ENCODE measurements at regions not wholly inside any gene's neighbourhood (a gene's known extent, or its start where the extent isn't known, plus 50 kb on each side); places are given as distances from the start of the nearest gene placed in this dataset.
"Not testable (repeated sequence)": the region's sequence is repeated elsewhere in the genome, so short reads cannot be mapped to it uniquely, and the experiment has no call there.

DNA sequence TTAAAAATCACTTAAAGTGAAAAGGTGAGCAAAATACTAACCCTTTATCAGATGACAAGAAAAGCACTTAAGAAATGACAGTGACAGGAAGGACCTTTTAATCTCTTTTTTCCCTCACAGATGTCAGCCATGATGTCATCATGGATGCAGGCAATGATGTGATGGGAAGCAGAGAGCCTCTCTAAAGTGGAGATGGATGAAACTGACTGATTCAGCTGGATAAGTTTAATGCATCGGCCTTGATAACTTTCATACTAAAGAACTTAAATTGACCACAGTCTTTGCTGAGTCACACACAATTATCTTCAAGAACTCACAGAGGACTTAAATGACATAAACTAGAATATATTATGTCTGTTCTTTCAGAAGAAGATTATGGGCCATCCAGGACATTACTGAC, 153.2 kb upstream of the FGF10 start:
- no peak for DNase-seq (ENCODE audit: low spot score)

DNA sequence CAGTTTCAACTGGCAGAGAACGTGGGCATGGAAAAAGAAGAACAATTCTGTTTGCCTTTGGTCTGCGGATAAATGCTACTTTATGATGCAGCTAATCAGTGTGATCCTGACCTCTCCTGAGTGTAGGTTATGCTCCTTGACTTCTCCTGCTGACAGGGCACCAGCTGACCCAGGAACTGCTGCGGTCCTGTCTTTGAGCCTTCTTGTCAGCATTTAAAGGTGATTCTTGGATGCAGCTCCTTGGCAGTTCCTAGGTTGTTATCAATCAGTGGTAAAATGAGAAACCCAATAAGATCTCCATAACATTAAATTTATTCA, 150.3 kb upstream of the FGF10 start:
- DNase-seq (ENCODE audit: low spot score): no peak

DNA sequence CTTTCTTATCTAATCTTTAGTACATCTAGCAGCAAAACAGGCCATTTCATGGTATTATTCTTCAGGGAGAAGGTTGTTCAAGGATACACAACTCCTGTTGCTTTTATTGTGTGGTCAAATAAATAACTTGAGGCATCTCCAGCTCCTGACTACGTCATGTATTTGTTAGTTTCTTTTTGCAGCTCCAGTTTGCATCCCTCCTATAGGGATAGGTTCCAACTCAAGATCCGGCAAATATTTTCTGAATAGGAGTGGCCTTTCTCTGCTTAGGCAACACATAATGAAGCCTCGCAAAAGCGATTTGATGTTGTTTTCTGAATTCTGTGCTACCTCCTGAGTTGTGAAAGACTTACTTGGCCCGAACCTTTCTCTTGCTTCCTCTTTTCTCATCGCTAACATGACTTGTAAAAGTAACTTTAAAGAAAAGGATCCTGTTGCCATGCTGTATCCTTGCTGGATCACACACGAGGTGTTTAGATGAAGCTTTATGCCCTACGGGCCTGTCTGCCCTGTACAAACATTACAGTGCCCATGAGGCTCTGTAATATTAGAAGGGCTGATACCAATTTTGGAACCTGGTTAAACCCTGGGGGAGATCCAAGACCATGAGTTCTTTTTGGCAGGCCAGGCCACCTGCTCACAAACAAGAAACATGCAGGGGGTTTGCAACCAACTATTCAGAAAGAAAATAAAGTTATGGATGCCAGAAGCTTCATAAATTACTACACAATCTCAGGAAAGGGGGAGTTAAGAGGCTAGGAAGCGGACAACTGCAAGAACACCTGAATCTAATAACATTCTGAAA, 149.8 kb upstream of the FGF10 start:
- no peak for DNase-seq (ENCODE audit: low spot score)

DNA sequence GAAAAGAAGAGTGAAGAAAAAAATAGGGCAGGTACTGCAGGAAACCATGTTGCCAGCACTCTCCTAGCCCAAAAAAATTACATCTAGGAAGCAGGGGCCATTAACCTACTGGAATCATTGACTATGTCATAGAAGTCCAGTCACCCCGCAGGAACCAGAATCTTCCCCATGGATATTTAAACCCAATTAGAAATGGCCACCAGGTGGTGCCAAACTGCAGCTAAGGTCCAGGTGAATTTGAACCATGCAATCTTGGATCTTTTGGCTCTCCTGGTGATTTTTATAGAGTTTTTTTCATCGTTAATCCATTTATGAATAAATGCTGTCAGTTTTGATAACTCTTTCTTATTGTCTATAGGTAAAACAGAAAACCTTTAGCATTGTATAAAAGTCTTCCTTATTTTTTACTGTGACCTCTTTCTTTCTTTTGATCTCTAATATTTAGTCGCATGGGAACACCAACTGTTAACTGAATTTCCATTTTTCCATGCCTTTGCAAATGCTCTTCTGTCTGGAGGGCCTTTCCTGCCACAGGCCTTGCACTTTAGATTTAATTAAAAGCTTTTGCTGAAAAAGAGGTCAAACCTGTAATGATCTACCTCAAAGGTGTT, 147.5 kb upstream of the FGF10 start:
- peak; percentile 2 for DNase-seq (ENCODE audit: low spot score)

DNA sequence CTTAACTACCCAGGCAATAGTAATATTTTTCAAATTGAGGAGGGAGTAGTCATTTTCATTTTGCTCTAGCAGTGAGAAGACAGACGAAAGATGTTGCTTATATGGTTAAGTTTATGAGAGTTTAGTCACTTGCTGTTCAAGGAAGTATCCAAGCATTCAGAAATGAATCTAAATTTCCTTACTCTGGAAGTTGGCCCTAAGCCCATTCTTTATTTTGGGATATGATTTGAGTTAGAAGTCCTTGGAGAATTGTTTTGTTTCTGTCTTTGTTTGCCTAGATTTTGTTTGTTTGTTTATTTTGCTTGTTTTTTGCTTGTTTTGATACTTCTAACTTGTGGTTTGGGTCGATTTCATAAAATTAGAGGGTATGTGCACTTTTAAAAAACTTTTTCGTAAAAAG, 146.4 kb upstream of the FGF10 start:
- no peak for DNase-seq (ENCODE audit: low spot score)

DNA sequence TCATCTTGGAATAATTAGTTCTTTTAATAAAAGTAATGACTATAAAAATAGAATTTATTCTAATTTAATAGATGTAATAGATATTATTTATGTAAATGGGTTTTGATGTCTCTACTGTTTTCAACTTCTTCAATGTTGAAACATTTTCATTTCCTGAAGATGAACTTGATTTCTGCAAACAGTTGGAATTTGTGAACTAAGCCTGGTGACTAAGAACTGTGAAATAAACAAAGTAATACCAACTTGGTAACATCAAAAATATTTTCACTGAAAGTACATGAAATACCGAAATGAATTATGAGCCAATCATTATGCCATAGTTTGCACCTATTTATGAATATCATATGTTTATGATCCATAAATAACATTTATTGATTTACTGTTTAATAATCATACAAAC, 143.8 kb upstream of the FGF10 start:
- no peak for DNase-seq (ENCODE audit: low spot score)

DNA sequence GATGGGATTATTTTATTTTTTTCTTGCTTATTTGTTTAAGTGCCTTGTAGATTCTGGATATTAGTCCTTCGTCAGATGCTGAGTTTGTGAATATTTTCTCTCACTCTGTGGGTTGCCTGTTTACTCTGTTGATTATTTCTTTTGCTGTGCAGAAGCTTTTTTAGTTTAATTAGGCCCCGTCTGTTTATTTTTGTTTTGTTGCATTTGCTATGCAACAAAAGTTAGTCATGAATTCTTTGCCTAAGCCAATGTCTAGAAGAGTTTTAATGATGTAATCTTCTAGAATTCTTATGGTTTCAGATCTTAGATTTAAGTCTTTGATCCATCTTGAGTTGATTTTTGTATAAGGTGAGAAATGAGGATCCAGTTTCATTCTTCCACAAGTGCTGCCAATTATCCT, 142.5 kb upstream of the FGF10 start:
- DNase-seq (ENCODE audit: low spot score): not testable (repeated sequence)

DNA sequence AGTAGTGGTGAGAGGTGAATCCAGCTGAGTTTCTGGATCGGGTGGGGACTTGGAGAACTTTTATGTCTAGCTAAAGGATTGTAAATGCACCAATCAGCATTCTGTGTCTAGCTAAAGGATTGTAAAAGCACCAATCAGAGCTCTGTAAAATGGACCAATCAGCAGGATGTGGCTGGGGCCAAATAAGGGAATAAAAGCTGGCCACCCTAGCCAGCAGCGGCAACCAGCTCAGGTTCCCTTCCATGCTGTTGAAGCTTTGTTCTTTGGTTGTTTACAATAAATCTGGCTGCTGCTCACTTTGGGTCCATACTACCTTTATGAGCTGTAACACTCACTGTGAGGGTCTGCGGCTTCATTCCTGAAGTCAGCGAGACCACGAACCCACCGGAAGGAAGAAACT, 141.6 kb upstream of the FGF10 start:
- not testable (repeated sequence) for DNase-seq (ENCODE audit: low spot score)

DNA sequence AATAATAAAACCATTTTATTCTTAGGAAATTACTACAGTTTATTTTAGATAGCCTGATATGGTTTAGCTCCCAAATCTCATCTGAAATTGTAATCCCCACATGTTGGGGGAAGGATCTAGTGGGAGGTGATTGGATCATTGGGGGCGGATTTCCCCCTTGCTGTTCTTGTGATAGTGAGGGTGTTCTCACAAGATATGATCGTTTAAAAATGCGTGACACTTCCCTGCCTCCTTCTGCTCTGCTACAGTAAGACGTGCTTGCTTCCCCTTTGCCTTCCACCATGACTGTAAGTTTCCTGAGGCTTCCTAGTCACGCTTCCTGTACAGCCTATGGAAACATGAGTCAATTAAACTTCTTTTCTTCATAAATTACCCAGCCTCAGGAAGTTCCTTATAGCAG, 122.4 kb upstream of the FGF10 start:
- DNase-seq (ENCODE audit: low spot score): no peak

DNA sequence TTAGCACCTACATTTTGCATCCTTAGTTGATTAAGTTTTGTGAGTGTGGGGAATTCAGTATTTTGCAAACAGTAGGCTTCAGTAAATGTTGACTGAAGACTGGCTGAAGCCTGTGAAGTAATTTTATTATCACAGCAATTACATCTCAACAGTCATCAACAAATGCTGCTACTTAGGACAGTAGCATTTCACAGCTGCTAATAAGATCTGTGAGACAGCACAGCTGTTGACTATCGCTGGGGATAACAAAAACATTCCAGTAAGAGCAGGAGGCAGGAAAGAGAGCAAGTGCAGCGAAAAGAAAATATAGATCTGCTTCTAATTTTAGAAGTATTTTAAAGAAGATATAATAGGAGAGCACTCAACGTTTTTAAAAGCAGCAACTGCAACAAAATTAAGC, 117.3 kb upstream of the FGF10 start:
- no peak for DNase-seq (ENCODE audit: low spot score)

DNA sequence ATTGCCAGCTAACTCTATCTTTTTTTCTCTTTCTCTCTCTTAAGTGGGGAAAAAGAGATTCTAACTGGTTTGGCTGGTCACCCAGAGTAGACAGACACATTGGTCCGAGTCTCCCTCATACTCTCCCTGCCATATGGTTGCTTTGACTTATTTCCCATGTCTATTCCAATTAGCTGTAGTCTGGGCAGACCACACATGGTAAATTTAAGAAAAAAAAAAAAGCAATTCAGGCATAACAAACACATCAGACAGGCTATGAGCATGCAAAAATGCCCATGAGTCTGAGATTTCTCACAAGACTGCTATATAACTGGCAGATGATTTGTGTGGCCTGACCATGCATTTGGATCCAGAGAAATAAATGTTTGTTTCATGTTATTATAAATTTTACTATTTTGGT, 110.2 kb upstream of the FGF10 start:
- no peak for DNase-seq (ENCODE audit: low spot score)

DNA sequence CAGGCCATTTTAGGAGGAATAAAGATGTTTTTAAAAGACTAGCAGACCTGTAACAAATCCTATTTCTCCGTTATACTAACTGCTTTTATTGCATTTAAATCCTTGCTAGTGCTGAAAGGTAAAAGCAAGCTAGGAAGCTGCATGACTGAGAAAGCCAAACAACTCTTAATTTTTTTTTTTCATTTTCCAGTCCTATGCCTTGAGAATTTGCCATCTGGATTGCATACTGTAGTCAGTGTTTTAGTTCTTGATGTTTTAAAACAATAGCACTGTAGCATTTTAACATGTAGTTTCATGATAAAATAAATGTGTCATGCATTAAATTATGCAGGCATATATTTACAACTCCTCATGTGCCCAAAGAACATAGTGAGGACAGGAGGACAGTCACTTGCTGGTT, 108.4 kb upstream of the FGF10 start:
- no peak for DNase-seq (ENCODE audit: low spot score)

DNA sequence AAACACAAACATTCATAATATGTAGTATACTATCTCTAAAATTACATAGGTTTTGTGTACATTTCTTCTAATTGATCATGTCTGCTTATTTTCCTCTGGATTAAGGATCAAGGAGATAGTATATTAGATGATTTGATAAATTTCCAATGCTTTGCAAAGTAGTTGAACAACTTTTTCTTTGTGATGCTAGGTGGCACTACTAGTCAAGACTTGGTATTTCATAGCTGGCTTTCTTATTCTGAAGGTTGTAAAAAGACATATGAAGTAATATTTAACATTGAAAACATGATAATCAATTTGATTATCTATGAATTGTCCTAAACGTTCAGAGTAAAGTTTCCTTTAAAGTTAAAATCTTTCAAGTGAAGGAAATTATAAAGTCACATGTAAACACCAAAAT, 106.1 kb upstream of the FGF10 start:
- DNase-seq (ENCODE audit: low spot score): no peak

DNA sequence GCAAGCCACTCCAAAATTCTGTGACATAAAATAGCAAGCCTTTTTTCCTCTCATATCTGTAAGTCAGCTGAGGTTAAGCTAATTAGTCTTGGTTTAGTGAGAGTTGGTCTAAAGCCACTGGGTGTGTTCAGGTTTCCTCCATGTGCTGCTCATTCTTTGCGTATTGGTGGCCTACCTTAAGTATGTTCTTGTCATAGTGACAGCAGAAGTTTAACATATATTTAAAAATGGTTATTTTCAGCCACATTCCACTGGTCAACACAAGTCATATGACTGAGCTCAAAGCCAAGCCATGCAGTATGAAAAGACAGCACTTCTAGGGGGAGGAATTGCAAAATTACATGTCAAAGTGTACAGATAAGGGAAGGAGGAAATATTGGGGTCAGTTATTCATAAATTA, 100.5 kb upstream of the FGF10 start:
- no peak for DNase-seq (ENCODE audit: low spot score)

DNA sequence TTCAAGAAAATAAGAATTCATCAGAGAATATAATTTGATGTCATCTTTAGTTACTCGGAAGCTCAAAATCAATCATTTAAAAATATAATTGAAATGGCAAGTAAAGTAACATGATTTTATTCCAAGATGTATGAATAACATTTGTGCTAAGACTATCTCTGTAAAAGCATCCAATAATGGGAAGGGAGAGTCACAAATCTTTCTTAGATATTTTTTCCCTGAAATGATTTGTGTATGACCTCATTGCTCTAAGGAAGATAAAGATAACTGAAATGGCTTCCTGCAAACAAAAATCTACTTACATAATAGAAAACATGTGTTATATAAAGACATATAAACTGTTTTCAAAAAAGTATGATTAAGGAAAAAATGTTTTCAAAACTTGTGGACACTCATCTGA, 97.4 kb upstream of the FGF10 start:
- DNase-seq (ENCODE audit: low spot score): no peak

DNA sequence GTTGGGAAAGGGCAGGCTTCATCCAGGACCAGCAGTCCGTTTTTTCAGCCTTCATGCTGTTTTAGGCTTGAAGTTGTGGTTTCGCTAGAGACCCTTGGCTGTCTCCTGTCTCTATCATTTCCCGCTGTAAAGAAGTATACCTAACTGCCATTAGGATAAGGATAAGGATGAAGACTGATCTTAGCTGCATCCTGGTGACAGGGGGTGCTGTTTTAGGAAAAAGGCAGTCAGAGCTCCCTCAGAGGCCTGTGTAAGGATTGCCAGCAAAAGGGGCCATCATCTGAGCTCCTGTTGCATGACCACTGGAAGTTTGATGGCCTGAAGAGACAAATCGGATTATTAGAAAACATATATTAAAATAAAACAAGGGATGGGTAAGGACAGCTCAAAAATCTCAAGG, 64.8 kb upstream of the FGF10 start:
- DNase-seq (ENCODE audit: low spot score): no peak

DNA sequence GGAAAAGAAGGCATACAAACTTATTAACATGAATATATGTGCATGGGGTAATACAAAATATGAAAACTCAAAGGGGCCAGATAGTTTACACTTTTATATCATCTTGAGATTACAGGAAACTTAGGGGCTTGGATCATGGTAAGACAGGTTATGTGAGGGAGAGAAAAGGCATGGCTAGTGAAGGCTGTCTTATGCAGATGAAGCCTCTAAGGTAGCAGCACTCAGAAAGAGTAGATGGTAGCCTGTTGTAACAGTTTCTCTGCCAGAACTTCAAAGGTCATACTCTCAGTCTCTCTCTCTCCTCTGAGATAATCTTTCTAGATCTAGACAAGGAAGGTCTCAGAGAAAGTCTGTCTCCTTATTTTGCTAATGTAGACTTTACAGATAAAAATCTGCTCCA, 57.2 kb upstream of the FGF10 start:
- no peak for DNase-seq (ENCODE audit: low spot score)

DNA sequence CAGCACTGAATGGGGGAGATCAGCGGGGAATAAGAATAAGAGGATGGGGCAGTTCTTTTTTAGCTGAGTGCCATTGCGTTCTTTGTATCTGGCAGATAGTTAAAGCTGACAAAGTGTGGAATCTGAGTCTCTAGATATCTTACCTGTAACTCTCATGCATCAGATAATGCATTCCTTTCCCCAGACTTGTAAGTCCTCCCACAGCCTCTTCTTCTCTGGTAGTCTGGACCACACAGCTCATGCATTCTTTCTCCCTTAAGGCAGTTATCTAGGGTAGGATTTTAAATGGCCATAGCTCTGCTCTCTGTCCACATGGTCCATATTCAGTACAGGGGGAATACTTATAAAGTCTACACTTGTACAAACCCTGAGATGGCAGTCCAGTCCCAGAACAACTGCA, 54.0 kb upstream of the FGF10 start:
- DNase-seq (ENCODE audit: low spot score): no peak

DNA sequence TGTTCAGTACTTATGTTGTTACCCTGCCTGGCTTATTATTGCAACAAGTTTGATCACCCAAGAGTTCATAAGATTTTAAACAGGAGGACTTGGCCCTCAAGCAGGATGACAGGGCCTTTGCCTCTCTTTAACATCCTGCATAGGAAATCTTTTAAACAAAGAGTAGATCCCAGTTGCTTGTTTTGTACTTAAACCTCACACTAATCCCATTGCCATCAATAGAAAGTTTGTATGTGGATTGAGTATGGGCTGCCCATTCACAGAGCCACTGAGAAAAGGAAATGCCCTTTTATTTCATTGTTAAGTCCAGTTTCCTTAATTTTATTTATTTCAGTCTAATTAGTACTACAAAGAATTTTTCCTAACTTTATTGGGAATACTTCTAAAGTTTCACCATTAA, 52.2 kb upstream of the FGF10 start:
- no peak for DNase-seq (ENCODE audit: low spot score)

DNA sequence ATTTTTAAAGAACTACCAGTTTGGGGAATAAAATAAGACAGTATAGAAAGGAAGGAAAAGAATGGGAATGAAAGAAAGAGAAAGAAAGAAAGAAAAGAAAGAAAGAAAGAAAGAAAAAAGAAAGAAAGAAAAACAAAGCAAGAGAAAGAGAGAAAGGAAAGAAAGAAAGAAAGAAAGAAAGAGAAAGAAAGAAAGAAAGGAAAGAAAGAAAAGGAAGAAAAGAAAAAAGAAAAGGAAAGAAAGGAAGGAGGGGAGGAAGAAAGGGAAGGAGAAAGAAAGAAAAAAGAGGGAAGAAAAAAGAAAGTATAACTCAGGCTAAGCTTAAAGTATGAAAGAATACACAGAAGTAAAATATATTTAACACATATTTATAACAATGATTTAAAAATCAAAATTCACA, 51.0 kb upstream of the FGF10 start:
- DNase-seq (ENCODE audit: low spot score): no peak

Measured in hepatic stellate cell (primary cell).